Parathyroid adenoma (tissue), 2 donors: ENCODE measurements at regions not wholly inside any gene's neighbourhood (a gene's known extent, or its start where the extent isn't known, plus 50 kb on each side); places are given as distances from the start of the nearest gene placed in this dataset.
A peak's percentile ranks its signal among the peaks of the same experiment; 100 is the strongest.

ENCODE experiments used
- H2AFZ ChIP-seq: fragments of 300-600 bp; sonication (generic); one replicate; pipeline ENCODE4 v1.7.0; 2017; ENCODE audit warnings: antibody characterized with exemption, mild to moderate bottlenecking
- H3K27ac ChIP-seq: fragments of 300-600 bp; sonication (generic); one replicate; pipeline ENCODE4 v1.7.0; 2017
- H3K27me3 ChIP-seq: fragments of 300-600 bp; sonication (generic); one replicate; pipeline ENCODE4 v1.7.0; 2017; ENCODE audit warnings: low read length; ENCODE audit not compliant: control insufficient read depth, insufficient read depth
- H3K36me3 ChIP-seq: fragments of 300-600 bp; sonication (generic); one replicate; pipeline ENCODE4 v1.7.0; 2017; ENCODE audit warnings: low read length; ENCODE audit not compliant: control insufficient read depth, insufficient read depth
- H3K4me1 ChIP-seq: fragments of 300-600 bp; sonication (generic); one replicate; pipeline ENCODE4 v1.7.0; 2017; ENCODE audit warnings: control low read depth
- H3K4me2 ChIP-seq: fragments of 300-600 bp; sonication (generic); one replicate; pipeline ENCODE4 v1.7.0; 2017; ENCODE audit warnings: low read length
- H3K4me3 ChIP-seq: fragments of 300-600 bp; sonication (generic); one replicate; pipeline ENCODE4 v1.7.0; 2017; ENCODE audit warnings: low read depth, low read length
- H3K79me2 ChIP-seq: fragments of 300-600 bp; sonication (generic); one replicate; pipeline ENCODE4 v1.7.0; 2017; ENCODE audit warnings: control low read depth
- H3K9ac ChIP-seq: fragments of 300-600 bp; sonication (generic); one replicate; pipeline ENCODE4 v1.7.0; 2017; ENCODE audit warnings: mild to moderate bottlenecking
- H3K9me3 ChIP-seq: fragments of 300-600 bp; sonication (generic); one replicate; pipeline ENCODE4 v1.7.0; 2017; ENCODE audit warnings: low read length; ENCODE audit not compliant: control insufficient read depth
- TF ChIP-seq, protein P1 (sequence below): fragments of 300-600 bp; sonication (generic); IDR thresholded peaks from one replicate; pipeline ENCODE4 v1.7.0; 2017; ENCODE audit warnings: antibody characterized with exemption, mild to moderate bottlenecking
- donor health status: primary hyperparathyroidism.

GRCh38 chr10:124152139-124153022 is 59.0 kb upstream of the CHST15 start:
- no peaks in the 10 kb centered on the region for H3K9me3 ChIP-seq
- H3K36me3 ChIP-seq, result no peaks in the 10 kb centered on the region
- no peak overlapping the region for H3K9ac ChIP-seq
- H3K79me2 ChIP-seq, result no peaks in the 10 kb centered on the region
- H3K4me1 ChIP-seq, result peaks cover 10% of the 10 kb centered on the region
- peak overlapping the region; percentile 82 for H2AFZ ChIP-seq
- no peak overlapping the region for H3K27ac ChIP-seq
- no peaks in the 10 kb centered on the region for H3K27me3 ChIP-seq
- TF ChIP-seq, protein P1, sequence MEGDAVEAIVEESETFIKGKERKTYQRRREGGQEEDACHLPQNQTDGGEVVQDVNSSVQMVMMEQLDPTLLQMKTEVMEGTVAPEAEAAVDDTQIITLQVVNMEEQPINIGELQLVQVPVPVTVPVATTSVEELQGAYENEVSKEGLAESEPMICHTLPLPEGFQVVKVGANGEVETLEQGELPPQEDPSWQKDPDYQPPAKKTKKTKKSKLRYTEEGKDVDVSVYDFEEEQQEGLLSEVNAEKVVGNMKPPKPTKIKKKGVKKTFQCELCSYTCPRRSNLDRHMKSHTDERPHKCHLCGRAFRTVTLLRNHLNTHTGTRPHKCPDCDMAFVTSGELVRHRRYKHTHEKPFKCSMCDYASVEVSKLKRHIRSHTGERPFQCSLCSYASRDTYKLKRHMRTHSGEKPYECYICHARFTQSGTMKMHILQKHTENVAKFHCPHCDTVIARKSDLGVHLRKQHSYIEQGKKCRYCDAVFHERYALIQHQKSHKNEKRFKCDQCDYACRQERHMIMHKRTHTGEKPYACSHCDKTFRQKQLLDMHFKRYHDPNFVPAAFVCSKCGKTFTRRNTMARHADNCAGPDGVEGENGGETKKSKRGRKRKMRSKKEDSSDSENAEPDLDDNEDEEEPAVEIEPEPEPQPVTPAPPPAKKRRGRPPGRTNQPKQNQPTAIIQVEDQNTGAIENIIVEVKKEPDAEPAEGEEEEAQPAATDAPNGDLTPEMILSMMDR, result no peak
- no peak overlapping the region for H3K4me3 ChIP-seq
- H3K4me2 ChIP-seq, result no peak overlapping the region

DNA sequence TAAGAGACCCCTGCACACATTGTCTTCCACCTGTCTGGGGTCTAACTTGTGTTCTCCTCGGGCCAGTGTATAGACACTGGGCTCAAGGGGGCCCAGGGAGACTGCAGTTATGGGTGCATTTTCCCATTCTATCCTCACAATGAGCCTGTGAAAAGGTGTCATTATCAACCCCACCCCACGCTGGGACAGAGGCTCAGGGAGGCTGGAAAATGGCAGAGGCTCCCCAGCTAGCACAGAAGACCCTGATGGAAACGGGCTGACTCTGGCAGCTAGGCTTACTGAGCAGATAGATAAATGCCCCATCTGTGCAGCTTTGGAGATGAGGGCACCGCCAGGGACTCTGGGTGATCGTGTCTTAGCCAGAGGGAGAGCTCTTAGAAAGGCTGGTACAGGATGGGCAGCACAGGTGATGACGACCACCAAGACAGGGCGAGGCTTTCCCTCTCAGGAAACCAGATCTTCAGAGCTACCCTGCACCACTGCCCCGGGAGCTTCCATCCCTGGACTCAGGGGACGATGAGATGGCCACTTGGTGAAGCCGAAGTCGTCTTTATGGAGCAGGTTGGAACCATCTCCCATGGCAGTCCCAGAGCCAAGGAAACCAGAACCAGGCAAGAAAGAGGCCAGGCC is 58.2 kb upstream of the CHST15 start:
- no peak overlapping the region for H3K9ac ChIP-seq
- TF ChIP-seq, protein P1, result no peak
- H3K27me3 ChIP-seq, result no peaks in the 10 kb centered on the region
- no peak overlapping the region for H3K4me3 ChIP-seq
- H3K9me3 ChIP-seq, result no peaks in the 10 kb centered on the region
- no peak overlapping the region for H3K4me2 ChIP-seq
- no peaks in the 10 kb centered on the region for H3K79me2 ChIP-seq
- H2AFZ ChIP-seq, result no peak overlapping the region
- peaks cover 10% of the 10 kb centered on the region for H3K4me1 ChIP-seq
- H3K27ac ChIP-seq, result no peak overlapping the region
- no peaks in the 10 kb centered on the region for H3K36me3 ChIP-seq

DNA sequence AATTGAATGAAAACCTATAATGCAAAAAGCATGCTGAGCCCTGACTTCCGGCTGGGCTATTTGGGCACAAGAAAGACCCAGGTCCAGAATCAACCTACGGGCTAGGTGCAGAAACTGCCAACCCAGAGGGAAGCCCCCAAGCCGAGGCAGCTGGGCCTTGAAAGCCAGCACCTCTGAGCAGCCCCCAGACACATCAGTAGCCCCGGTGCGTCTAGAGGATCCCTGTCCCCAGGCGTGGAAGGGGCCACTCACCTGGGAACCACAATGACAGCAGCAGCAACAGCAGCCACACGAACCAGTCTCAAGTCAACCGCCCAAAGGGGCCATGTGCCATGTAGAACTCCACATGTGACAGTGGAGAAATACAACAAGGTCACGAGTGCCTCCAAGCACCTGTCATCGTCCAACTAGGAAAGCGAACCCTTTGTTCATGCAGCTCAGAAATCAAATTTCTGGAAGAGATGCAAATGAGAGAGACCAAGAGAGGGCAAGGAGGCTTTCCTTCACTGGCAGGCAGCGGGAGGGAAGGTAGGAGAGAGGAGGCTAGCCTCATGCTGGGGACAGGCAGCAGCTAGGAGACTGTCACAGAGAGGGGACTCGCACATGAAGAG is 57.5 kb upstream of the CHST15 start:
- Histone ChIP-seq H3K36me3 (no peaks in the 10 kb centered on the region), H3K9me3 (no peaks in the 10 kb centered on the region), H3K79me2 (no peaks in the 10 kb centered on the region), H3K27ac (no peak overlapping the region), H3K9ac (no peak overlapping the region), H3K4me1 (peaks cover 10% of the 10 kb centered on the region), H3K27me3 (no peaks in the 10 kb centered on the region), H2AFZ (no peak overlapping the region), H3K4me2 (no peak overlapping the region), H3K4me3 (no peak overlapping the region)
- TF ChIP-seq, protein P1, result no peak

DNA sequence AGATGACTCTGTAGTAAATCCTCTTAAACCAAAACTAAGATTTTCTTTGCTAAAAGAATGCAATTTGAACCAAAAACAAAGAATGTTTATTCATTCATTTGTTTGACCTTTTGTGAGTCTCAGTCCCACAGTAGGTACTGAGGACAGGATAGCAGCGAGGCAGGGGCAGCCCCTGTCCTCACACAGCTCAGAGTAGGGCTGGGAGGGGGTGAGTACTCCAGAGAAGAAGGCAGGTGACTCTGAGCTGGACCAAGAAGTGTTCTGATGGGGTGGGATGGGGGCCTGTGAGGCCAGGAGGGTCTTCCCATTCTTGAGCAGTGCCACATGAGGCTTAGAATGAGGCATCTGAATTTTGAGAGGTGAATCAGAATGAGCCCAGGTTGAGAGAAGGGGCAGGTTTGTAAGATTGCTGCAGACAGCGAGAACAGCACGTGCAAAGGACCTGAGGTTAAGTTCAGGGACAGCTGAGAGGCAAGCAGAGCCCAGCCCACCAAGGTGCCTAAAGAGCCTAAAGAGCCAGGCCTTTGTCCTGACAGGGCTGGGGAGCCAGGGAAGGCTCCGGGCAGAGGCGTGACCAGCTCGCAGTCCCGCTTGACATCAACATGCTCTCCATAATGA is 56.9 kb upstream of the CHST15 start:
- Histone ChIP-seq H2AFZ (no peak overlapping the region), H3K9me3 (no peaks in the 10 kb centered on the region), H3K4me1 (peaks cover 5% of the 10 kb centered on the region), H3K79me2 (no peaks in the 10 kb centered on the region), H3K36me3 (no peaks in the 10 kb centered on the region), H3K9ac (no peak overlapping the region), H3K27ac (no peak overlapping the region), H3K4me2 (no peak overlapping the region), H3K27me3 (no peaks in the 10 kb centered on the region), H3K4me3 (no peak overlapping the region)
- TF ChIP-seq, protein P1, result no peak
